ENCODE measurements at regions not wholly inside any gene's neighbourhood (a gene's known extent, or its start where the extent isn't known, plus 50 kb on each side); places are given as distances from the start of the nearest gene placed in this dataset.

GRCh38 chr7:38002689-38003088 lies 82.2 kb downstream of the EPDR1 start:
- DNase-seq (ENCODE audit: low spot score) (no peak), FAIRE-seq (no peak)

DNA sequence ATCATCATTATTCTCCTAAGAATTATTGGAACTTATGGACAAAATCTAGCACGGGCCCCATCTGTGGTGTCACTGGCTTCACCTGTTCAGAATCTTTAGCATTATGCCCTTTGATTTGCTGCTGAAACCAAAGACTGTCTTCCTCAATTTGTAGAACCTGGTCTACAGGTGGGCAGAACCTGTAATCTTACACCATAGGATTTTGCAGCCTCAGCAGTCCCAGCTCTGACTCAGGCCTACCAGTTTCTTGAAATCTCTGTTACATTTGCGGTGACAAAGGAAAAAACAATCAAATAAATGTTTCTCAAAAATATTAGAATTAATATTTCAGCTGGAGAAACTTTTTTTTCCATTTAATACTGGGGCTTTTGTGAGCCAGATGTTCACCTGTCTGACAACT lies 86.1 kb downstream of the EPDR1 start:
- FAIRE-seq: no peak
- DNase-seq (ENCODE audit: low spot score): no peak

DNA sequence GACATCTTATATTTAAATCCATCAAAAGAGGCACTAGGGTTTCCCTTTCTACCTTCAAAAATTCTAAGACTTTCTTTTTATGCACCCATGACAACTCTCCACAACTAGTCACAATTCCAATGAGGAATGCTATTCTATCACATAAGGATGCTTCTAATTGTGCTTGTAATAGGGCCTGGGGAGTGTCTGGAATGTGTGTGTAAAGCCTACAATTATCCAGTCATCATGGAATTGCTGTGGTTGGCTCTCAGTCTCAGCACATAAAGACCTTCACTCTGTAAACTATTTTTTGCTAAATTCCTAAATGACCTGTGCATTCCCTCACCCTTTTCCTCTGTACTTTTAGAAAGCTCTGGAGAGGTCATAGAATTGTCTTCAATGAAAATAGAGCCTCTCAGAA lies 86.7 kb downstream of the EPDR1 start:
- FAIRE-seq (no peak), DNase-seq (ENCODE audit: low spot score) (no peak)

GRCh38 chr7:38013246-38013645 lies 92.8 kb downstream of the EPDR1 start:
- no peak for FAIRE-seq

GRCh38 chr7:38016567-38016966 lies 96.1 kb downstream of the EPDR1 start:
- DNase-seq (ENCODE audit: low spot score) (no peak), FAIRE-seq (no peak)

More at GRCh38 chr7:38013246-38013645, 92.8 kb downstream of the EPDR1 start:
- no peak for DNase-seq (ENCODE audit: low spot score)

- no peak for FAIRE-seq
- no peak for DNase-seq (ENCODE audit: low spot score)
Observed at GRCh38 chr7:38017320-38017719, 96.9 kb downstream of the EPDR1 start.

GRCh38 chr7:38020121-38020785 lies 99.8 kb downstream of the EPDR1 start:
- FAIRE-seq (no peak), DNase-seq (ENCODE audit: low spot score) (no peak)

GRCh38 chr7:38021892-38022291 lies 101.5 kb downstream of the EPDR1 start:
- FAIRE-seq (no peak), DNase-seq (ENCODE audit: low spot score) (no peak)

DNA sequence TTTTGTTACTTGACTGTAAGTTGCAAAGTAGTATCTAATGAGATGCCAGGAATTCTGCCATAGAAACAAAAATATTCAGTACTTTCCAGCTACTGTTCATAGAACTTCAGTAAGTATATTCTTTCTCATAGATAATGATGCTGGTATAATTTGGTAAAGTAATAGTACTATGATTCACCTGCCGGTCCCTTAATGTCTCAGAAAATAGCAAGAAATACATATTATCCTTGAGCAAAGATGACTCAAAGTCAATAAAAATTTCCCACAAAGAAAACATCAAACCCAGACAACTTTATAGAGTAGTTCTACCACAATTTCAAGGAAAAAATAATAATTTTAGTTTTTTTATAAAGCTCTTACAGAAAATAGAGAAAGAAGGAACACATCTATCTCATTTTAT lies 105.4 kb downstream of the EPDR1 start:
- FAIRE-seq (no peak), DNase-seq (ENCODE audit: low spot score) (no peak)

GRCh38 chr7:38027884-38028455 lies 107.5 kb downstream of the EPDR1 start:
- DNase-seq (ENCODE audit: low spot score) (no peak), FAIRE-seq (no peak)

DNA sequence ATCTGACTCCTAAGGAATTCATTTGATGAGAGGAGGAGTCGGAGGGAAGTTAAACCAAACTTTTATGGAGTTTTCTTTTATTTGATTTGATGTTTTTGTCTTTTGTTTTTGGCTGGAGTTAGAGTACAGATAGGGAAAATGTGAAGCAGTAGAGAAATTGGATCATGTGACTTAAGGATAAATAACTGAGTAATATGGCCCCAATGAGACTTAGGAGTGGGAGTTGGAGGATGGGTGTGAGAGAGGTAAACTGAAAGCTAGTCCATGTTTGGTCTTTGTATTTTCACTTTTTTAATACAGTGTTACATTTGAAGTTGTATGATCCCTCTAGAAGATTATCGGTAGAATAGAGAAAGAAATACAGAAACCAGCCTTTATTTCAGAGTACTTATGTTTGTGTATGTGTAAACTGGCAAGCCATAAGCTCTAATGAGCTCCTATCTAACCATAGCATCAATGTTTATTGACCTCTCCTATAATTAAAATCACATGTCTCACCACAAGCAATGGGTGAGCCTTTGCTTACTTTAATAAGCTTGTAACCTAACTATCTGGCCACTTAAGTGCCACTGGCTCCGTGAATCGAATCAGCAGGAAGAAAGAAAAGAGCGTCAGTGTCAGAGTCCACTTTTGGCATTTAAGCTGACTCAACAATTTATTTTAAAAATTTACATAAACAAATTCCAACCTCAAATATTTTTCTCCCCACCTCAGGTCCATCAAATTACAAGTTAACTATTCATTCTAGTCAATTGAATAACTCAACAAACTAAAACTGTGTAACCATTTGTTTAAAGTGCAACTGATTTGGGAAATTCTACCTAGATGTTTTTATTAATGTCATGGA lies 113.8 kb downstream of the EPDR1 start:
- no peak for DNase-seq (ENCODE audit: low spot score)
- peak; percentile 12 for FAIRE-seq

DNA sequence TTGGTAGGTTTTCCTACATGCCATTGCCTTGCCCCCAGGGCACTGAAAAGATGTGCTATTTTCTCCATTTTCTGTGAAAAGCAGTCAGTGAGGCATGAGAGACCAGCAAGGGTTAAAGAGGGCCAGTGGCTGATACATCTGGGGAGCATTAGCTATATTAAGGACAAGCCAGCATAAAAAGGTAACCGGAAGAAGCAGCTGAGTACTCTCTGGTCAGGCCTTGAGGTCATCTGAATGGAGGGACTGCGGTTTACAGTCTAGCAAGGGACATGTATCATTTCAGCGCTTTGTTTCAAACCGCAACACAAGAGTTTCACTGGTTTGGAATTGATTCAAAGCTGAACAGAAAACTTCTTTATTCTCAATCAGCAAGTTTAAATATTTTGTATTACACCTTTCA lies 120.4 kb downstream of the EPDR1 start:
- FAIRE-seq (no peak), DNase-seq (ENCODE audit: low spot score) (no peak)

- FAIRE-seq (no peak), DNase-seq (ENCODE audit: low spot score) (no peak)
Observed at GRCh38 chr7:38049679-38050078, 128.4 kb upstream of the STARD3NL start.

DNA sequence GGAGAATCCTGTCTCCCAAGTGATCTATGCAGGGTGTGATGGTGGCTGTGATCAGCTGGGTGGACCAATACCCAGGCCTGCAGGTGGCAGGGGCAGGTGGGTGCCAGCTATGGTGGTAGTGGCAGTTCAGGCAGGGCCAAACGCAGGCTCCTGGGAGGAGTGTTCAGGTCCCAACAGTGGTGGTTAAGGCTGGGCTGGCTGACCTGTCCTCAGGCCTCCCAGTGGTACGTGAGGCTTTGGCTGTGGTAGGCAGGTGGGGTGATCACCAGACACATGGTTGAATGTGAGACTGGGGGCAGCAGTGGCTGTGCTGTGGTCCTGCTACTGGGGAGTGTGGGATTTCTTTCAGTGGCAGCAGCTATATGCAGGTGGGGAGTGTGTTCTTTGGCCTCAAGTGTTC lies 126.7 kb upstream of the STARD3NL start:
- no peak for FAIRE-seq

DNA sequence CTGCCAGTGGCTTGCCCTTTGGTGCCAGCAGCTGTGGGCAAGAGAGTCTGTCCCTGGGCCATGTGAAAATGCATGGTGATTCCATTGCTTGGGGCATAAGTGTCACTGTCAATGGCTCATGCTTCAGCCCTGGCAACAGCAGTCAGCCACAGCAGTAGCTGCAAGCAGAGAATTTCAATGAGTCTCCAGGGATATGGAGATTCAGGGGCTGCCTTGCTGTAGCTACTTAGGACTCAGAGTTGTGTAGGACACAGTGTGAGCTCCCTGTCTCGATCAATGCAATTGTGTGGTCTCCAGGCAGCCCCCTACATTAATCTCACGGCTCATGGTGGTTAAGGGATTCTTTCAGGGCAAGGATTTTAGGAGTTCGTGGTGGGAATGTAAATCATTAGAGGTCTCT lies 126.3 kb upstream of the STARD3NL start:
- FAIRE-seq (no peak), DNase-seq (ENCODE audit: low spot score) (no peak)

More for the DNA sequence above, 126.7 kb upstream of the STARD3NL start:
- no peak for DNase-seq (ENCODE audit: low spot score)

DNA sequence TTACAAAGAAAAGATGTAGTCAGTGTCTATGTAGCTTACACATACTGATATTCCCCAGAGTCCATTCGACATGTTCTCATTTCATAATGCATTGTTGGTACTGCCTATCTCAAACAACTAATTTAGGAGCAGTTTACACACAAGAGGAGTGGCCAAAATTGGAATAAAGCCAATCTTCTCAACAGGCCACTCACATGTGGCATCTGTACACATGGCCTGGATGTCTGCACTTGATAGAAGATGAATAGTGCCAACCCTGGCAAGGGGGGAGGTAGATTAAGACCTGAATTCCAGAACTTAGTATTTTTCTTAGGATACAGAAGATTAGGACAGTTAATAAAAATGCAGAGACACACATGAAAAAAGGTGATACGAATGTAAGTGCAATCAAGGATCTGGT lies 125.3 kb upstream of the STARD3NL start:
- DNase-seq (ENCODE audit: low spot score): no peak
- no peak for FAIRE-seq

- DNase-seq (ENCODE audit: low spot score): no peak
Observed at GRCh38 chr7:38054199-38054598, 123.8 kb upstream of the STARD3NL start.

DNA sequence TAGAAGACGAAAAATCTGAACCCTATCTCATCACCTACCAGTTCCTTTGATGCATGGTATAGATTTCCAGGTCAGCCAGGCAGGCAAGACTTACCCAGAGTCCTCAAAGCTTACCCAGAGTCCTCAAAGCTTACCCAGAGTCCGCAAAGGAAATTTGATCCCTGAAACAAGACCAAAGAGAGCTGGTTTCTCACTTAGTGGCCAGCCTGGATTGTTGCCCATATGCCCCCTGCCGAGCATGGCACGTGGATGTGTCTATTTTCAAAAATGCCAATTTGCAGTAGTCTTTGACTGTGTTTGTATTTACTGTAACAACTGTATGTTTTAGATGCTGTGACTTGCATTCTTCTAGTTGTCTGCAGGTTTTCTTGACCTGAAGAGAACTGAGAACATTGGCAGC lies 120.2 kb upstream of the STARD3NL start:
- DNase-seq (ENCODE audit: low spot score) (no peak), FAIRE-seq (no peak)

More at GRCh38 chr7:38054199-38054598, 123.8 kb upstream of the STARD3NL start:
- no peak for FAIRE-seq

GRCh38 chr7:38060116-38060515 lies 117.9 kb upstream of the STARD3NL start:
- DNase-seq (ENCODE audit: low spot score) (no peak), FAIRE-seq (no peak)

DNA sequence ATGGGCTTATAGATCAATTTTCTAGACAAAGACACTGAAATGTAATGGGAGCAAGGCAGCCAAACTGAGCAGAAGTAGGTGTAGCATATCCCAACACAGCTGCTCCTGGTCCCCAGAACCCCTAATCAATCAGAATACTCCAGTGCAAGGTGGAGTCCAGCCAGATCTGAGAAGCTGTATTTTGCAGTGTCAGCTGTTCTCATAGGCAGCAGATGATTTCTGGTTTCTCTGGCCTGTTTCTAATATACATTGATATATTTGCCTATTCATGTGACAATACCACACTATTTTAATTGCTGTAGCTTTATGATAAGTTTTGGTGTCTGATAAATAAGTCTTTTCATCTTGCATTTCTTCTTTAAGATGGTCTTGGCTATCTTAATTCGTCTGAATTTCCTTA lies 117.4 kb upstream of the STARD3NL start:
- FAIRE-seq (no peak), DNase-seq (ENCODE audit: low spot score) (no peak)

DNA sequence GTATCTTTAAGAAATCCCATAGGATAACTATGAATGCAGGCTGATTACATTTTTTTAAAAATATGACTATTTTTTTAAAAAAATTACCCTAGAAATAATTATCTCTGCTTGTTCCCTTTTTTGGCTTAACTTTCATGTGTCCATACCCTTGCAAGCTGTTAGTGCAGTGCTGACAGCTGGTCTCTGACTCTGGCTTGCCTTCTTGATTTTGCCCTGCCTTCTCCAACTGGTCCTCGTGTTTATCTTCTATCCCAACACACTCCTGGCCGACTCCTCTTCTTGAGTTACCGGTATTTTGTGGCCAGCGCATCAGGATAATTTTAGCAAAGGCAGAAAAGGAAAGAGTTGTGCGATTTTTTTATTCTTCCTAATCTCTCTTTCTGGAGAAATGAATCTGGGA lies 111.7 kb upstream of the STARD3NL start:
- no peak for FAIRE-seq
- DNase-seq (ENCODE audit: low spot score): no peak

DNA sequence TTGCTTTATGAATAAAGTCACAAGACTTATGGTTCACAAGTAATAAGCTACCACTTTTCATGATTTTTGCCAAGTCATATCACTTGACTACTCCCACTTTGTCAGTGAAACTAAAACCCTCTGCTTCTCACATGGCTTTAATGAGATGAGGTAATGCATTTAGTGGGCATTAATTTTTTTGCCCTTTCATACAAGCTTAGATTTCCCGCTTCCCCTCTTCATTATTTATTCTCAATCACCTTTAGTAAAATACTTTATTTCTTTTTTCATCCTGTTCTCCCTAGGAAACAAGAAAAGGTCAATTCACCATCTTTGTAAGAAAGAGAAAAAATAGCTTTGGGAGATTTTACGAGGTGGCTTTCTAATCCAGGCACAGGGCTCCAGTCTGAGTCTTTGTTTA lies 109.6 kb upstream of the STARD3NL start:
- DNase-seq (ENCODE audit: low spot score) (no peak), FAIRE-seq (no peak)

DNA sequence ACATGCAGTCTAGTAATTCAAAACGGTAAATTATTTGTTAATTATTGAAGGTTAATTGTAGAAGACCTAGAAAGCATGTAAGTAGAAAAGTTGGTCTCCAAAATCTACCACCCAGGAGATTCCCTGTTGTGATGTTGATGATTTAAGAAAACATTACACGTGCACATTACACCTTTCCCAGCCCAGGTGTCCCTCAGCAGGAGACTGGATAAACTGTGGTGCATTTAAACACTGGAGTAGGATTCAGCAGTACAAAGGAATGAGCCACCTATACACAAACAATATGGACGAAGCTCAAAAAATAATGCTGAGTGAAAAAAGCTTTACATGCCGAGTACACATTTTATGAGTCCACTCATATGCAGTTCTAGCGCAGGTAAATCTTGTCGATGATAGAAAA lies 109.0 kb upstream of the STARD3NL start:
- FAIRE-seq (no peak), DNase-seq (ENCODE audit: low spot score) (no peak)
